MCF 10A (cell line): ENCODE measurements at regions not wholly inside any gene's neighbourhood (a gene's known extent, or its start where the extent isn't known, plus 50 kb on each side); places are given as distances from the start of the nearest gene placed in this dataset.
"Not testable (repeated sequence)": the region's sequence is repeated elsewhere in the genome, so short reads cannot be mapped to it uniquely, and the experiment has no call there.

ENCODE experiments used
- BruUV-seq: library from RNA; stranded (reverse); fragments of 400-500 nt; replicated peaks from 2 replicates; lab custom pipeline; 2021; lab: Mats Ljungman, UMichigan
- CTCF ChIA-PET: fragments of 300-600 bp; sonication (Branson Sonifier 250); formaldehyde crosslinking; extraction: SDS; loops from one replicate; lab custom pipeline; 2021; ENCODE audit warnings: antibody characterized with exemption, inconsistent platforms; lab: Yijun Ruan, JAX
- POLR2A ChIA-PET: fragments of 300-600, 350-650 bp; sonication (Branson Sonifier 250); formaldehyde crosslinking; extraction: SDS; loops from one replicate; lab custom pipeline; 2020; ENCODE audit warnings: antibody characterized with exemption, inconsistent platforms; lab: Yijun Ruan, JAX
- DNase-seq: peaks from one replicate; pipeline ENCODE4 v3.0.0-alpha.2; 2018; ENCODE audit not compliant: unreplicated experiment
- H3K27ac Mint-ChIP-seq: one replicate; pipeline ENCODE4 v1.8.0; 2022; ENCODE audit warnings: mild to moderate bottlenecking, low read depth, mixed read lengths; ENCODE audit not compliant: unreplicated experiment
- H3K27me3 Mint-ChIP-seq: one replicate; pipeline ENCODE4 v1.8.0; 2022; ENCODE audit warnings: mixed read lengths; ENCODE audit not compliant: insufficient read depth, unreplicated experiment
- H3K36me3 Mint-ChIP-seq: one replicate; pipeline ENCODE4 v1.8.0; 2022; ENCODE audit warnings: mild to moderate bottlenecking, moderate library complexity, mixed read lengths; ENCODE audit not compliant: insufficient read depth, unreplicated experiment
- H3K4me1 Mint-ChIP-seq: one replicate; pipeline ENCODE4 v1.8.0; 2022; ENCODE audit warnings: mixed read lengths; ENCODE audit not compliant: insufficient read depth, unreplicated experiment
- H3K4me3 Mint-ChIP-seq: one replicate; pipeline ENCODE4 v1.8.0; 2022; ENCODE audit warnings: mild to moderate bottlenecking, moderate library complexity, mixed read lengths; ENCODE audit not compliant: unreplicated experiment
- H3K9me3 Mint-ChIP-seq: one replicate; pipeline ENCODE4 v1.8.0; 2022; ENCODE audit warnings: mixed read lengths; ENCODE audit not compliant: unreplicated experiment
- intact Hi-C: fragments of 100-400 bp; cut with micrococcal nuclease; formaldehyde crosslinking; loops from 2 replicates; pipeline ENCODE4 v1.14.1; 2022
- TF ChIP-seq, protein P1 (sequence below): fragments of 200-600 bp; IDR thresholded peaks from one replicate; pipeline ENCODE4 v1.8.0; 2022; ENCODE audit warnings: antibody characterized with exemption, mild to moderate bottlenecking; ENCODE audit not compliant: unreplicated experiment

DNA sequence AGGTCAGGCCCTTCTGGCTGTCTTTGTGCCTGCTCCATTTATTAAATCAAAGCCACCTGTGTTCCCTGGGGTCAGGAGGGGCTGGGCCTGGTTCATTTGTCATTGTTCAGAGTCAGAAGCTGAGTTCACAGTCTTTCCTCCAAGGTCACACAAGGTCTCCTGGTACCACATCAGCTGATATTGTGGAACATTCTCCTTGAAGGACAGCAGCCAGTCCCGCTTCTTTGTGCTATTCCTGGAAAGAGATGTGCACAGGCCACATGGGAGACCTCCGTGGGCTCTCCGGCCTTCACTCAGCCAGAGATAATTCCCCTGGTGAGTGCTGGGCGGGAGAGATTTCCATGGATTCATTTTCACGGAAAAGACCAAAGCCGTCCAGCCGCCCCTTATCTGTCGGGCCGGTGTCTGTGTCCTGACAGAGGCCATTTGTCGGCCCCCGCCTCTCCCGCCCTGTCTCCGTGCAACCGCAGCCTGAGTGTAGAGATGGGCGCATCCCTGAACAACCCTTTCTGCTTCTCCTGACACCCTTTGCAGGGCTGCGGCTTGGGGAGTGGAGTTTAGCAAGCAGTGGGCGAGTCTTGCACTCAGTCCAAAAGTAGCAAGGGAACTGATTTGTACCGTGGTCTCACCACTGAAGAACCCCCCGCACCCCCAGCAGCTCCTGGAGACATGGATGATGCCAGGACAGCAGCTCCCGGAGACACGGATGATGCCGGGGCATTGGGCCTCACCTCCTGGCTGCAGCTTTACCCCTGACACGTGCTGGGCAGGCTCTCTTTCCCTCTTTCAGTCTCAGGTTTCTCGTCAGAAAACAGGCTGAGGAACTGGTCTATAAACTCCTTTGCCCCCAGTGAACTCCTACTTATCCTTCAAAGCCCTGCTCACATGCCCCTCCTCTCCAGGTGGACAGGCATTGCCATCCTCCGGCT, 198.4 kb downstream of the LAT start:
- CTCF ChIA-PET, H3K9me3 Mint-ChIP-seq, DNase-seq, BruUV-seq, H3K36me3 Mint-ChIP-seq, H3K27me3 Mint-ChIP-seq, H3K4me3 Mint-ChIP-seq, intact Hi-C loops, H3K4me1 Mint-ChIP-seq: not testable (repeated sequence)
- POLR2A ChIA-PET = interaction anchor here (0.6 kb wide), 1 partner anchor 38 kb away, joined by 3 read pairs; no protein-coding TSS in a partner anchor
- peak overlapping the region; percentile 44 for H3K27ac Mint-ChIP-seq

DNA sequence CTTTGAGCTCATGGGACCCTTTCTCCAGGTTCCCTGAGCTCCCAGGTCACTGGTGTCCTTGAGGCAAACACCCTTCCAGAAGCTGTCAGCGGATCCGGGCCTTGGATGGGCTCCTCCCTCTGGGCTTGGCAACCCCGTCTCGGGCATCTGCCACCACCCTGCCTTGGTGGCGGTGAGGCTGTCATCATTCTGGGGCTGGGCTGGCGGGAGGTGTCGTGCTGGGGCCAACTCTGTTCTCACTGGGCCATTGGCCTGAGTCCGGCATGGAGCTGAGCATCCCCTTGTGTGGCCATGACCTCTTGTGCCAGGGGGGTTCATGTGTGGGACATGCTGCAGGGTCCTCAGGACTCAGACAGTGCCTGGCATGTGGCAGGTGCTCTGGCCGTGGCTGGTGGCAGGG, 197.6 kb downstream of the LAT start:
- no peak overlapping the region for H3K4me3 Mint-ChIP-seq
- H3K27ac Mint-ChIP-seq = no peak overlapping the region
- CTCF ChIA-PET = no interaction called here
- no peaks in the 10 kb centered on the region for H3K27me3 Mint-ChIP-seq
- BruUV-seq = no TSS peak
- H3K36me3 Mint-ChIP-seq = no peaks in the 10 kb centered on the region
- POLR2A ChIA-PET = interaction anchor here (0.6 kb wide), 1 partner anchor 38 kb away, joined by 3 read pairs; no protein-coding TSS in a partner anchor
- H3K4me1 Mint-ChIP-seq = no peaks in the 10 kb centered on the region
- intact Hi-C loops = no loop called here
- TF ChIP-seq, protein P1, sequence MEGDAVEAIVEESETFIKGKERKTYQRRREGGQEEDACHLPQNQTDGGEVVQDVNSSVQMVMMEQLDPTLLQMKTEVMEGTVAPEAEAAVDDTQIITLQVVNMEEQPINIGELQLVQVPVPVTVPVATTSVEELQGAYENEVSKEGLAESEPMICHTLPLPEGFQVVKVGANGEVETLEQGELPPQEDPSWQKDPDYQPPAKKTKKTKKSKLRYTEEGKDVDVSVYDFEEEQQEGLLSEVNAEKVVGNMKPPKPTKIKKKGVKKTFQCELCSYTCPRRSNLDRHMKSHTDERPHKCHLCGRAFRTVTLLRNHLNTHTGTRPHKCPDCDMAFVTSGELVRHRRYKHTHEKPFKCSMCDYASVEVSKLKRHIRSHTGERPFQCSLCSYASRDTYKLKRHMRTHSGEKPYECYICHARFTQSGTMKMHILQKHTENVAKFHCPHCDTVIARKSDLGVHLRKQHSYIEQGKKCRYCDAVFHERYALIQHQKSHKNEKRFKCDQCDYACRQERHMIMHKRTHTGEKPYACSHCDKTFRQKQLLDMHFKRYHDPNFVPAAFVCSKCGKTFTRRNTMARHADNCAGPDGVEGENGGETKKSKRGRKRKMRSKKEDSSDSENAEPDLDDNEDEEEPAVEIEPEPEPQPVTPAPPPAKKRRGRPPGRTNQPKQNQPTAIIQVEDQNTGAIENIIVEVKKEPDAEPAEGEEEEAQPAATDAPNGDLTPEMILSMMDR = no peak
- DNase-seq = no peak
- no peaks in the 10 kb centered on the region for H3K9me3 Mint-ChIP-seq

DNA sequence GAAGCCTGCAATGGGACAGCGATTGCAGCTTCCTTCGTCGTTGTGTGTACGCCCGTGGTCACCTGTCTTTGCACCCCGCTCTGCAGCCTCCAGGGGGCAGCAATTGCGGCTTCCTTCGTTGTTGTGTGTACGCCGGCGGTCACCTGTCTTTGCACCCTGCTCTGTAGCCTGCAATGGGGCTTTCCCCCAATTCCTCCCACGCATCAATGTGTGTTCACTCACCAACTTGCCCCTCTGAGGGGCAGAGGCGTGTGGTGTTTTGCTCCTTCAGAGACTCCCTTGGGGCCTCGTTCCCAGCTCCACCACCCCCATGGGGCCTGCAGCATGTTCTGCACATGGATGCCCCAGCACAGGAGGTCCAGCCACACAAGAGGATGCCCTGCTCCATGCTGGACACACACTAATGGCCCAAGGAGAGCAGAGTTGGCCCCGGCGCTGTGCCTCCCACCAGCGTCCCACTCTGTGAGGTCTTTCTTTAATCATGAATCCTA, 197.1 kb downstream of the LAT start:
- H3K9me3 Mint-ChIP-seq, POLR2A ChIA-PET, H3K36me3 Mint-ChIP-seq, CTCF ChIA-PET, H3K27me3 Mint-ChIP-seq, H3K27ac Mint-ChIP-seq, H3K4me3 Mint-ChIP-seq, BruUV-seq, intact Hi-C loops, DNase-seq, H3K4me1 Mint-ChIP-seq: not testable (repeated sequence)

DNA sequence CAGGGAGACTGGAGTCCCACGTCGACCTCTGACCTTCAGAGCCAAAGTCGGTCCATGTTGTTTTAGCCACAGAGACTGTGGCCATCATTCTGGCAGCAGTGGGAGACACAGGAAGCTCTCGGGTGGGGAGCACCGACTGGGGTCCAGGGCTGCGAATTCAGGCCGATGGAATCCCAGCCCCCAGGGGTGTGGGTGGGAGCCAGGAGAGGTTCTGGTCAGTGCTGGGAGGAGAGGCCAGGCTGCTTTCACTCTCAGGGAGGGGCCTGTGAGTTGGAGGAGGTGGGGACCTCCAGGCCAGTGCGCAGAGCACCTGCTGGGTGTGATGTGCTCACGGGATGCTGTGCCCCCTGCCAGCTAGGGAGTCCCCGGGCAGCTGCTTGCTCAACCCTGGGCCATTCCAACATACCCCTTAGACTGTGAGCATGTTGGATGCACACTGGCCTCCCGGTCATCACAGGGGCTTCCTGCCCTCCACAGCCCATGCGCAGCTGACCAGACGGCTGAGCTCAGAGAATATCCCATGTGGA, 196.5 kb downstream of the LAT start:
- intact Hi-C loops, DNase-seq, BruUV-seq: not testable (repeated sequence)

DNA sequence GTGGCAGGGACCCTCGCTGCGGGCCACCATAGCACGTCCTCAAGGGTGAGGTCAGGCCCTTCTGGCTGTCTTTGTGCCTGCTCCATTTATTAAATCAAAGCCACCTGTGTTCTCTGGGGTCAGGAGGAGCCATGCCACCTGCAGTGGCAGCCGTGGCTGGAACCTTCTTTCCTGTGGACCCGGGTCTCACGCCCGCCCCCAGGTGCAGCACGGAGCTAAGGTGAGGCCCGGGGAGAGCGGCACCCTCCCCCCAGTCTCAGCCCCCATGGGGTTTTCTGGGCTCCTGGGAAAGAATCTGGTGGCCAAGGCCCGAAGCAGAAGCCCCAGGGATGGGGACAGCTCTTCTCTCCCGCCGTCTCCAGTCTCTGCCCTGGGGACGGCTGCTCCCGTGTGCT, 195.4 kb downstream of the LAT start:
- H3K27ac Mint-ChIP-seq, H3K27me3 Mint-ChIP-seq, POLR2A ChIA-PET, BruUV-seq, H3K4me1 Mint-ChIP-seq, H3K9me3 Mint-ChIP-seq, H3K36me3 Mint-ChIP-seq, H3K4me3 Mint-ChIP-seq, DNase-seq, CTCF ChIA-PET, intact Hi-C loops: not testable (repeated sequence)

More for the DNA sequence above, 196.5 kb downstream of the LAT start:
- H3K9me3 Mint-ChIP-seq, H3K4me3 Mint-ChIP-seq, H3K27me3 Mint-ChIP-seq, H3K27ac Mint-ChIP-seq, POLR2A ChIA-PET, CTCF ChIA-PET, H3K4me1 Mint-ChIP-seq, H3K36me3 Mint-ChIP-seq: not testable (repeated sequence)

DNA sequence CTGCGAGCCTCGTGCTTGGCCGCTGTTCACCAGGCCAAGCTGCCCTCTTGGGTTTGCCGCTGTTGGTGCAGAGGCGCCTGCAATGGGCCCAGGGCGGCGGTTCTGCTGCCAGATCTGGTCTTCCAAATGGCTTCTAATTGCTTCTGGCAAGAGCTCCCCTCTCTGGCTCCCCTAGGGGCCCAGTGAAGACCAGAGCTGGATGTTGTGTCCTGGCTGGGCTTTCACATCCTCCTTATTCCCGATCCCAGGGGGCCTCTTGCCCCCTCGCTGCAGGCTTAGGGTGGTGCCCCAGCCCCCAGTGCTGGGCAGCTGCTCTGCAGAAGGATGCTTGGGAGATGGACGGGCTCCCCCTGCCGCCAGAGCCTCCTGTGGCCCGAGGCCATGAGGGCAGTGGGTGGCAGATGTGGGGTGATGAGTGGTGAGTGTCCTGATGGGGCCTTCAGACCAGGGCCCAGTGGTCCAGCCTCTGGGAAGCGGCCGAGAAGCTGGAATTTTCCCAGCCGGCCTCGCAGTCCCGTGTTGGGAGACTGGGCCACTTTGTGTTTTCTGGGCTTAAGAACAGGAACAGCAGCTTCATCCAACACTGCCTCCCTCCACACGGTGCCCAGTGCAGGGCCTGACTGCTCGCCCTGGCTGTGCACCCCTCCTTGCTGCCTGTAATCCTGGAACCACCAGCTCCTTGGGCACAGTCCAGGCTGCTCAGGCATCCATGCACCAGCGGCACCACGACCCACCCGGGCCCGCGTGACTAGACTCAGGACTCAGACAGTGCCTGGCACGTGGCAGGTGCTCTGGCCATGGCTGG, 194.8 kb downstream of the LAT start:
- CTCF ChIA-PET, POLR2A ChIA-PET, H3K27ac Mint-ChIP-seq, H3K9me3 Mint-ChIP-seq, H3K4me3 Mint-ChIP-seq, DNase-seq, intact Hi-C loops, BruUV-seq, H3K36me3 Mint-ChIP-seq, H3K27me3 Mint-ChIP-seq, H3K4me1 Mint-ChIP-seq: not testable (repeated sequence)

DNA sequence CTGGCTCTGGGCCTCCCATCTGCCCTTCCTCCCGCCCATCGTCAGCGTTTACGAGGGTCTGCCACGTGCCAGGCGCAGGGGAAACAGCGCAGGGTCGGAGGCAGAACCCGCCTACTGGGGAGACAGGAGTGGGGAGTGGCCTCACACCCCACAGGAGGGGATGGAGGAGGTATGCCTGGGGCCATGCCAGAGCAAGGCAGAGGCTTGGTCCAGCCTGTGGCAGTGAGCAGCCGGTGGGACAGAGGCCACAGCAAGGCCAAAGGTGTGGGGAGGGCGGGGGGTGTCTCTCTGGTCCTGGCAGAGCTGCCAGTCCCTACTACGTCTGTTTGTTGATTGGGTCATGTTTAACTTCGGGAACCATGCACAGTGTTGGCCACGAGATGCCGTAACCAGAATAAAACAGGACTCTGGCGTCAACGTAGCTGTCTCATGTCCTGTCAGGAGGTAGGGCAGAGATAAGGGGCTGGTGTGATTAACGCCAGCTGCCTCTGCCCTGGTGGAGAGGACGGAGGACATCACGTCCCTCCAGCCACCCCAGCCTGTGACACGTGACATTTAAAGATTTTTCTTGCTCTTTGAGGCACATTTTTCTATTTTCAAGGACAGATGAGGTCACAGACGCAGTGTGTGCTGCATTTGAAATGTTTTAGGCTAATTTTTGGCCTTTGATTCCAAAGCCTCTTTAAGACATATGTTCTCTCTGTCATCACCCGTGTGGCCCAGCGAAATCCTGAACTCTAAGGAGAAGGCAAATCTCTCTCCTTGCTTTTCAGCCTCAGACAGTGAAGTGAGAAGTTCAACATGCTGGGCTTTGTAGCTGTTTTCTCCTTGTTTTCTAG, 193.3 kb downstream of the LAT start:
- H3K36me3 Mint-ChIP-seq, intact Hi-C loops, H3K4me3 Mint-ChIP-seq, H3K4me1 Mint-ChIP-seq, POLR2A ChIA-PET, BruUV-seq, H3K27me3 Mint-ChIP-seq, DNase-seq, H3K27ac Mint-ChIP-seq, CTCF ChIA-PET, H3K9me3 Mint-ChIP-seq: not testable (repeated sequence)
